ENCODE measurements at regions not wholly inside any gene's neighbourhood (a gene's known extent, or its start where the extent isn't known, plus 50 kb on each side); places are given as distances from the start of the nearest gene placed in this dataset.

DNA sequence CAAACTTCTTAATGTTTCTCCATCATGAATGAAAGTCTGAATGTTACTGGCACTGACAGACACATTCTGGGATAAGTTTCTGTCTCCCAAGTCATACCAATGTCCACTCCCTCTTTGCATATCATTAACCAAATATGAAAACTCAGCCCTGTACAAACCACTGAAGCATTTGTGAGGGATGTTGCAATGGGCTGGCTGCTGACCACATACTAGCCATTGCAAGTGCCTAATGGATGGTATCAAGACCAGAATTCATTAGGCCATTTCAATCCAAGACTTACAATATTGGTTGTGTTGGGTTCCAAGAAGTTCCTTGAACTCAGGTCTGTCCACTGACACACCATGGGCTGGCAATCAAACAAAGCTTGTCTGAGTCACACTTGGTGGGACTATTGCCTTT, 73.8 kb downstream of the CBLN2 start:
- H3K27me3 Mint-ChIP-seq = no peaks in the 10 kb centered on the region

DNA sequence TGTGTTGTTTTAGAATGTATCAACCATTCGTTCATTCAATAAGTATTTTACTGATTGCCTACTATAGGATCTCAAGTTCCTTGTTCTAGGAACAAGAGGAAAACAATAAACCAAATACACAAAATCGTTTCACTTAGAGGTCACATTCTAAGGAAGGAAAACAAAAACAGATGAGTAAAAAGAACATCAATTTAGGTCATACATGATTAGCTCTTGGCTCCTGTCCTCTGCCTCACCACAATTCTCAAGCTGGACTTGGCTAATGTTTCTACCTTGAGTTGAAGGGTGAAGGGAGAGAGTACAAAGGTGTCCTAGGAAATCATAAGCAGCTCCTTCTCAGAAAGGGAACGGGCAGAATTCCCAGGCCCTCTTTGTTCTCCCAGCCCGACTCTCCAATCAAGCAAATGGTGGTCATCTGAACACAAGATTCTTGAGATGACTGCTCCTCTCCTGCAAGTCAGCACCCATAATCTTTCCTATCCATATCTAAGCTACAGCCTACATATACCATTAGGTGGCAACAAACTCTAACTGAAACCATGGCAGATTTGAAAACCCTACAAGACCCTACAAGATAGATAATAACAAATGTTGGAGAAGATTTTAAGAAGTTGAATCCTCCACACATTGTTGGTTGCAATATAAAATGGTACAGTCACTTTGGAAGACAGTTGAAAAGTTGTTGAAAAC, 76.0 kb downstream of the CBLN2 start:
- no peak overlapping the region for H3K27ac Mint-ChIP-seq
- H3K36me3 Mint-ChIP-seq = no peaks in the 10 kb centered on the region
- DNase-seq = no peak
- H3K4me1 Mint-ChIP-seq = no peaks in the 10 kb centered on the region
- no peaks in the 10 kb centered on the region for H3K27me3 Mint-ChIP-seq
- CTCF ChIA-PET = no interaction called here
- H3K9me3 Mint-ChIP-seq = peaks cover 1% of the 10 kb centered on the region
- no peak overlapping the region for H3K4me3 Mint-ChIP-seq

More for the DNA sequence above, 73.8 kb downstream of the CBLN2 start:
- H3K4me1 Mint-ChIP-seq = no peaks in the 10 kb centered on the region
- no peaks in the 10 kb centered on the region for H3K36me3 Mint-ChIP-seq
- CTCF ChIA-PET = no interaction called here
- peaks cover under 1% of the 10 kb centered on the region for H3K9me3 Mint-ChIP-seq
- H3K27ac Mint-ChIP-seq = no peak overlapping the region
- no peak for DNase-seq
- no peak overlapping the region for H3K4me3 Mint-ChIP-seq

DNA sequence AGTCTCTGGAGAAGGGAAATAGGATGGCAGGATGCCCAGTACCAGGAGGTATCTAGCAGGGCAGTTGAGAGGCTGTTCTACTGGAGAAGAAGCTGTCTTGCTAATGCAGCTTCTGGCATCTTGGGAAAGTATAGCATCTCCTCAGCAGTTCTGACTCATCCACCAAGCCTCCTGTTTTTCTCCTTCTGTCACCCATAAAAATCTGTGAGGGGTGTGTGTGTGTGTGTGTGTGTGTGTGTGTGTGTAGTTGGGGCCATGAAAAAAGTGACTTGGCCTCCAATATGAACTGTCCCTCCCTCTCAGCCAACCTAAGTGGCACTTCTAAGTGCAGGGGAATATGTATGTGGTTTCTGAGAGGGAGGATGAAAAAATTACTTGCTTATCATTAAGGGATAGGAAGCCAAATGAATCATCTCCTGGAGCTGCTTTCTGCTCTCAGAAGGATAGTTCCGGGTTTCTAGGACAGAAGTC, 83.9 kb downstream of the CBLN2 start:
- Mint-ChIP-seq H3K9me3 (peaks cover 1% of the 10 kb centered on the region), H3K27ac (no peak overlapping the region), H3K27me3 (no peaks in the 10 kb centered on the region), H3K4me1 (no peaks in the 10 kb centered on the region), H3K4me3 (no peak overlapping the region), H3K36me3 (no peaks in the 10 kb centered on the region)
- no peak for DNase-seq
- CTCF ChIA-PET = no interaction called here

DNA sequence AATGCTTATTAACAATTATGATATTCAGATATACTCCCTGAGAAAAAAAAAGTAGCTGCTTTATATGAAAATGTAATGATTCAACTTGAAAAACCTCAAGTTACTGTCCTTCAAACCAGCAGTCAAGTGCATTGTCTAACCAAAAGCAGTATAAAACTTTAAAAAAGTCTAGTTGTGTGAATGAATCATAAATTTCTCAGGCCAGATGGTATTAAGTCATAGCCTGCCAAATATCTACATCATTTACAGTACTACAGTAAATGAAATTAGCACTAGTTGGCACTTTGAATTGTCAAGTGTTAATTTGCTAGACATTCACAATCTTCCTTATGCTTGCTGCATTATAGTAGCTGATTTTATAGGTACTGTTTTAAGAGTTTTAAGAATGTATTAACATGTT, 85.9 kb downstream of the CBLN2 start:
- Mint-ChIP-seq H3K4me3 (no peak overlapping the region), H3K4me1 (no peaks in the 10 kb centered on the region), H3K27ac (no peak overlapping the region), H3K27me3 (no peaks in the 10 kb centered on the region), H3K9me3 (peaks cover 3% of the 10 kb centered on the region), H3K36me3 (no peaks in the 10 kb centered on the region)
- no peak for DNase-seq
- CTCF ChIA-PET = no interaction called here

DNA sequence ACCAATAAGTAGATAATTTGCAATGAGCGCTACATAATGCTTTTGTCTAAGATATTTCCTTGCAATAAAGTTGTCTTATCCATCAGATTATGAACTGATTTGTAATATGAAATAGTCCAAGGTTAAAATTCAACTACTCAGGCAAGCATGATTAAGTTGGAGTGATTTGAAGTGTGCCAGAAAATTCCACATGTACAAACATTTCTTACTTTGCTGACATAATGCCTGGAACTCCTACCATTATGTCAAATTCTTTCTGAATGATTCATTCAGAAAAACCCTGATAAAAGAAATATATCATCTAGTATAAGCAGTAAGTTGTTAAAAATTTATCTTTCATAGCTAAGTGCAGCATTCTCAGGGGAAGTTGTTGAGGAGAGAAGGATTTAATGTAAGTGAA, 87.3 kb downstream of the CBLN2 start:
- DNase-seq = no peak
- H3K27me3 Mint-ChIP-seq = no peaks in the 10 kb centered on the region
- H3K36me3 Mint-ChIP-seq = no peaks in the 10 kb centered on the region
- H3K27ac Mint-ChIP-seq = no peak overlapping the region
- CTCF ChIA-PET = no interaction called here
- peaks cover 9% of the 10 kb centered on the region for H3K9me3 Mint-ChIP-seq
- no peak overlapping the region for H3K4me3 Mint-ChIP-seq
- H3K4me1 Mint-ChIP-seq = no peaks in the 10 kb centered on the region

DNA sequence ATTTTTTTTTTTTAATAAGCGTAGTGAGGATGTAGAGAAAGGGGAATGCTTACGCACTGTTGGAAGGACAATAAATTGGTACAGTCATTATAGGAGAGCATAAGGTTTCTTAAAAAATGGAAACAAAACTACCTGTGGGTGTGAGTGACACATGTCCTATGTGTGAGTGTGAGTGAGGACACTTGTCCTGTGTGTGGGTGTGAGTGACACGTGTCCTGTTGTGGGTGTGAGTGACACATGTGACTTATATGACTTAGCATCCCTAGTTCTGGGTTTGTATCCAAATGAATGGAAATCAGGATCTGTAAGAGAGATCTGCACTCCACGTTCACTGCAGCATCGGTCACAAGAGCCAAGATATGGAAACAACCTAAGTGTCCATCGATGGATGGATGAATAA, 91.8 kb downstream of the CBLN2 start:
- no peaks in the 10 kb centered on the region for H3K27me3 Mint-ChIP-seq
- CTCF ChIA-PET = no interaction called here
- H3K27ac Mint-ChIP-seq = no peak overlapping the region
- no peak overlapping the region for H3K4me3 Mint-ChIP-seq
- H3K4me1 Mint-ChIP-seq = no peaks in the 10 kb centered on the region
- H3K36me3 Mint-ChIP-seq = no peaks in the 10 kb centered on the region
- DNase-seq = no peak
- peaks cover 13% of the 10 kb centered on the region for H3K9me3 Mint-ChIP-seq

DNA sequence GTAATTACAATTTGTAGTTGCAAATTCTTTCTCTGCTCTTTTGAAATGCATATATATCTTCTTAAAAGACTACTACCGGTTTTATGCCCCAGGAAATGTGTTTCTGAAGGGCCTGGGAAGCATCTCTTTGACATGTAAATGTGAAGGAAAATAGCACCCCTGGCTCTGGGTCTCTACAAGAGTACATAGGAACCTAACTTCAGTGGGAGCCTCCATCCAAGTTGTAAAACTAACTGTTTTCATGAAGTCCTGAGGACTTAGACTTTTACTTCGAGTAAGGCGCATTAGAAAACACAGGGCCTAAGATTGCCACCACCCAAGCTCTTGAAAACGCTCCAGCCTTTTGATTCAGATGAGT, 99.4 kb downstream of the CBLN2 start:
- Mint-ChIP-seq H3K27me3 (no peaks in the 10 kb centered on the region), H3K9me3 (peaks cover 4% of the 10 kb centered on the region), H3K27ac (no peak overlapping the region), H3K36me3 (no peaks in the 10 kb centered on the region), H3K4me1 (no peaks in the 10 kb centered on the region), H3K4me3 (no peak overlapping the region)
- CTCF ChIA-PET = no interaction called here
- no peak for DNase-seq

DNA sequence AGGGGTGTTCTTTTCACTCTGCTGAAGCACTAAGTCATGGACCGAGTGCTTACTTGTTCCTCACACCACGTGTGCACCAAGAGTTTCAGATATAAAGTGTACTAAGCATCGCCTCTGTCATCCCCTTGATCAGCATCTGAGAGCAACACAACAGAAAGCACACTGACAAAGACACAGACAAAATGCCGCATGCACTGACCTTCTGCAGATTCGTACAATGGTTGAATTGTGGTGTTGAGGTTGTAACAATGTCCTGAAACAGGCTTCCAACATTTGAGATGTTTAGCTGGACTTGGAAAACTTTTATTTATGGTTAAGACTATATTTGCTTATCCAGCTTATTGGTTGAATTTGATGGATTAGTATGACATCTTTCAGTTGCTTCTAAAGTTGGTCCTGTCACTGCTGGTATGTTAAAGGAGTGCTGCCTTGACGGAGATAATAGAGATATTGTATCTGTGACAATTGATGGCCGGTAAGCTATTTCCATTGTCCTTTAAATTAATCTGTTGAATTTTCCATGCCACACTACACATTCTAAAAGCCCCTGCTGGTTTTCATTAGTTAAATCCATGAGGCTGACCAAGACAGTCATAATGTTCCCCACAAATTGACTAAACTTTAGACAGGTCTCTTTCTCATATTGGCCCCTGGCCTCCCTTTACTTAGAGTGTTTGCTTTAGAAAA, 99.9 kb downstream of the CBLN2 start:
- CTCF ChIA-PET = no interaction called here
- no peak for DNase-seq
- Mint-ChIP-seq H3K9me3 (peaks cover 3% of the 10 kb centered on the region), H3K36me3 (no peaks in the 10 kb centered on the region), H3K4me3 (no peak overlapping the region), H3K27me3 (no peaks in the 10 kb centered on the region), H3K27ac (peak overlapping the region; percentile 28), H3K4me1 (no peaks in the 10 kb centered on the region)

DNA sequence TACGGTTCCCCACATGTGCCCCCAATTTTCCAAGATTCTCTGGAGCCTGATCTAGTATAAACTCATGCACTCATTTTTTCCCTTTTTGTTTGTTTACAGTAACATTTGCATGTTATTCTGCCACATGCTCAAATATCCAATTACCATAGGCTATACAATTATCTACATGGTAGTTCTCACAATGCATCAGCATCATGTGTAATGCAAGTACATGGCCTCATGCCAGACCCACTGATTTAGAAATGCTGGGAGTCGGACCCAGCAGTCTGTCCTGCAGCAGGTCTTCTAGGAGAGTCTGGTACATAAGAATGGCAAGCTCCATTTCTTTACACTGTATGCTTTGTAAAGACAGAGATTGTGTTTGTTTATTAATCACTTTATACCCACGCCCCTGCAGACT, 107.7 kb downstream of the CBLN2 start:
- no peaks in the 10 kb centered on the region for H3K9me3 Mint-ChIP-seq
- no peak overlapping the region for H3K4me3 Mint-ChIP-seq
- CTCF ChIA-PET = no interaction called here
- no peaks in the 10 kb centered on the region for H3K36me3 Mint-ChIP-seq
- no peaks in the 10 kb centered on the region for H3K27me3 Mint-ChIP-seq
- no peak overlapping the region for H3K27ac Mint-ChIP-seq
- DNase-seq = no peak
- H3K4me1 Mint-ChIP-seq = no peaks in the 10 kb centered on the region

DNA sequence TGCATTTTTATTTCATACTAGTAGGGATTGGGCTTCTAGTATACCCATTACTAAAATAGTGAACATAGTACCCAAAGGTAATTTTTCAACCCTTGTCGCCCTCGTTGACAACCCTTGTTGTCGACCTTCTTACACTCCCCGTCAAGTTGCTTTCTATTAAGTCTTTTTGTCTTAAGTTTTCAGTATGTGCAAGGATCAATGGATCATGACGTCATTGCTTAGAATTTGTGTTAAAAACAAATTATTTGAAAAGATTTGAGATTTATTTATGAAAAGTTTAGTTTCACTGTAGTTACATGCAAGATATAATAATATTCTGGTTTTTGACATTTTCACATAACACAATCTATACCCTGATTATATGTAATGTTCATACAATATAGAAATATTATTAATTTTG, 110.4 kb downstream of the CBLN2 start:
- Mint-ChIP-seq H3K36me3 (no peaks in the 10 kb centered on the region), H3K4me1 (no peaks in the 10 kb centered on the region), H3K27ac (no peak overlapping the region), H3K27me3 (no peaks in the 10 kb centered on the region), H3K4me3 (no peak overlapping the region), H3K9me3 (peaks cover 3% of the 10 kb centered on the region)
- CTCF ChIA-PET = interaction anchor here (0.7 kb wide), 1 partner anchor 33 kb away, joined by 4 read pairs; no protein-coding TSS in a partner anchor
- no peak for DNase-seq

DNA sequence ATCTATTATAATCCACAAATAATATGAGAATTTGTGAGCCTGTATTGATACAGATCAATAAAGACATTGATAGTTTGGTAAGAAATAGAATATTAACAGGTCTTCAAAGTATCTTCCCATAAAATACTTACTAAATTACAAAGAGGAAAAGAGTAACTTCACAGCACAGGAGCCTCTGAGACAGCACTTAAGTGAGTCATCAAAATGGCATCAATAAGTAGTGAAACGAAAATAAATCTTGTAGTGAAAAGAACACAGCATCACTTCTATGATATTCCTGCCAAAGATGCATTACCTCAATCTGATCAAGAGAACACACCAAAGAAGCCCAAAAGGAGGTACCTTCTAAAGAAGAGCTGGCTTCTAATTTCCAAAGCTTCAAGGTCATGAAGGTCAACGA, 116.4 kb downstream of the CBLN2 start:
- H3K4me1 Mint-ChIP-seq = no peaks in the 10 kb centered on the region
- H3K27ac Mint-ChIP-seq = no peak overlapping the region
- DNase-seq = no peak
- H3K4me3 Mint-ChIP-seq = no peak overlapping the region
- CTCF ChIA-PET = no interaction called here
- peaks cover 7% of the 10 kb centered on the region for H3K9me3 Mint-ChIP-seq
- no peaks in the 10 kb centered on the region for H3K27me3 Mint-ChIP-seq
- no peaks in the 10 kb centered on the region for H3K36me3 Mint-ChIP-seq

DNA sequence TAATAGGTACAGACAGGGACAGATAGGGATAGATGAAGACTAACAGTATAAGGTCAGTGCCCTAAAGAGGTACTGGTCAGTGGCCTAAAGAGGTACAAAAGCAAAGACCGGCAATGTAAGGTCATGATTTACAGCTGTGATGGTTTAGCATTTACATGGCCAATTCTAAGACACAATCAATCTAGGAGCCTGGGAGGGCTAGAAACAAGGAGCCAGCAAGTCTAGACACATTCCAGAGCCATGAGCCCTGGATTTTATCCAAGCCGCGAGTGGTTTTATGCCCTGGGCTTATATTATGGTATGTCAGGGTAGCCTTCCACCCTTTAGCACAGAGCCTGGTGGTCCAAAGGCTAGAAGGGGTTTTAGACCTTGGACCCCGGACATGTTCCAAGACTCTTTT, 124.2 kb downstream of the CBLN2 start:
- no peaks in the 10 kb centered on the region for H3K27me3 Mint-ChIP-seq
- H3K9me3 Mint-ChIP-seq = peaks cover 2% of the 10 kb centered on the region
- CTCF ChIA-PET = no interaction called here
- no peak overlapping the region for H3K4me3 Mint-ChIP-seq
- H3K4me1 Mint-ChIP-seq = no peaks in the 10 kb centered on the region
- no peaks in the 10 kb centered on the region for H3K36me3 Mint-ChIP-seq
- DNase-seq = no peak
- no peak overlapping the region for H3K27ac Mint-ChIP-seq

DNA sequence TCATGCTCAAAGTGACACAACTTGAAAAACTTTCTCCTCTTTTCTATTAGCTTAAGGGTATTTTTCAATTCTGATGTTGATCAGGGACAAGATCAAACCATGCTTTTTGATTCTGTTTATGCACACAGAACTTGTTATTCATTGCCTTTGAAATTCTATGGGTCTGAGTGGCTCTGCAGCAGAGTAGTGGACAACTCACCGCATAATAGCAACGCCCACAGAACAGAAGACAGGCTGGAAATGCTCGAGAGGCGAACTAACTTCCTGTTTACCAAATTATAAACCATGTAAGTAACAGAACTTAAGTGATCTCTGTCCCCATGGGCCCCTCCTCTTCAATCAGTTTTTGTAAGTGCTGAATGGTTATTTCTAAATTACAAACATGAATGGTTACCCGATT, 131.2 kb downstream of the CBLN2 start:
- CTCF ChIA-PET = no interaction called here
- no peak overlapping the region for H3K27ac Mint-ChIP-seq

DNA sequence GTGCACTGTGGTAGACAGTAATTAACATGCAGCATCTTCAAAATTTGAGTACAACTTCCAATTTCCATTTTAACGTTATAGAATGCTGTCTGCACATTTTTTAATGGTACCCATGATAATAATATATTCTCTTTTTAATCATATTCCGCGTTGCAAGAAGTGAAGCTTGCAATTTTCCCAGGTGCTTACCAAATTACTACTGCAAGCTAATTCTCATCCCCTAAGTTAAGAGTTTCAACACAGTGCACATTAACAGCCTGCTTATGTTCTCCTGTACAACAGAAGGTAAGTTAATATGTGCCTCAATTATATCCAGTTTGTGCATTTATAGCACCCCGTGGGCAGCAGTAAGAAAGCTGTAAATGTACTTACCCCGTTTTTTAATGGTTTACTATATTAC, 132.9 kb downstream of the CBLN2 start:
- Mint-ChIP-seq H3K4me1 (no peaks in the 10 kb centered on the region), H3K9me3 (peaks cover 11% of the 10 kb centered on the region), H3K27me3 (no peaks in the 10 kb centered on the region), H3K4me3 (no peak overlapping the region), H3K36me3 (no peaks in the 10 kb centered on the region), H3K27ac (no peak overlapping the region)
- DNase-seq = no peak
- CTCF ChIA-PET = no interaction called here

More for the DNA sequence above, 131.2 kb downstream of the CBLN2 start:
- no peak overlapping the region for H3K4me3 Mint-ChIP-seq
- H3K27me3 Mint-ChIP-seq = no peaks in the 10 kb centered on the region
- no peaks in the 10 kb centered on the region for H3K4me1 Mint-ChIP-seq
- H3K9me3 Mint-ChIP-seq = peaks cover 6% of the 10 kb centered on the region
- no peaks in the 10 kb centered on the region for H3K36me3 Mint-ChIP-seq
- DNase-seq = no peak

DNA sequence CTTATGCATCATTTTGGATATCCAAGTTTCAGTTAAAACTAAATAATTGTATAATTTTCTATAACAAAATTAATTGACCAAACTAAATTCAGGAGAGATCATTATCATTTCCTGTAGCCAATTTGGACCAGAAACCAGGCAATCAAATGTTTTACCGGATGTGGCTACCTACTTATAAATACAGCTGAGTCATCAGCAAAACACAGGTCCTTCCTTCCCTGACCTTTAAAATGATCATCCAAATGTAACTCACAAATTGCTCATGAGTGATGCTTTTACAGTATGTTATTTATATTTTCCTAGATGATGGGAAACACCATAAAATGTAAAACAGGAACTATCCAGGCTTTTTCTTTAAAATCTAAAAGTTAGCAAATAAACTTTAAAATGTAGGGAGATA, 133.7 kb downstream of the CBLN2 start:
- Mint-ChIP-seq H3K9me3 (peaks cover 11% of the 10 kb centered on the region), H3K4me1 (no peaks in the 10 kb centered on the region), H3K27me3 (no peaks in the 10 kb centered on the region), H3K36me3 (no peaks in the 10 kb centered on the region), H3K27ac (no peak overlapping the region), H3K4me3 (no peak overlapping the region)
- DNase-seq = no peak
- CTCF ChIA-PET = no interaction called here
